ENCODE measurements at regions not wholly inside any gene's neighbourhood (a gene's known extent, or its start where the extent isn't known, plus 50 kb on each side); places are given as distances from the start of the nearest gene placed in this dataset.

- no peak for TF ChIP-seq CTCF (IDR thresholded peaks at IDR 0.05)
- no peak for TF ChIP-seq POLR2A (IDR thresholded peaks at IDR 0.05)
Observed at GRCh38 chr1:222138095-222138494, 396.2 kb upstream of the DUSP10 start.
